NCI-H128 (cell line): ENCODE measurements at regions not wholly inside any gene's neighbourhood (a gene's known extent, or its start where the extent isn't known, plus 50 kb on each side); places are given as distances from the start of the nearest gene placed in this dataset.

Source experiments
- DNase-seq: peaks from one replicate; lab custom pipeline; 2025; ENCODE audit not compliant: unreplicated experiment; lab: John Stamatoyannopoulos, UW

GRCh38 chr9:99736291-99736690 is 85.4 kb upstream of the NR4A3 start:
- DNase-seq: no peak

GRCh38 chr9:99737649-99738048 is 84.0 kb upstream of the NR4A3 start:
- DNase-seq: no peak

GRCh38 chr9:99743006-99743405 is 78.7 kb upstream of the NR4A3 start:
- DNase-seq: no peak

- no peak for DNase-seq
Measured at GRCh38 chr9:99743455-99743854, 78.2 kb upstream of the NR4A3 start.

GRCh38 chr9:99744132-99744531 is 77.6 kb upstream of the NR4A3 start:
- no peak for DNase-seq

DNA sequence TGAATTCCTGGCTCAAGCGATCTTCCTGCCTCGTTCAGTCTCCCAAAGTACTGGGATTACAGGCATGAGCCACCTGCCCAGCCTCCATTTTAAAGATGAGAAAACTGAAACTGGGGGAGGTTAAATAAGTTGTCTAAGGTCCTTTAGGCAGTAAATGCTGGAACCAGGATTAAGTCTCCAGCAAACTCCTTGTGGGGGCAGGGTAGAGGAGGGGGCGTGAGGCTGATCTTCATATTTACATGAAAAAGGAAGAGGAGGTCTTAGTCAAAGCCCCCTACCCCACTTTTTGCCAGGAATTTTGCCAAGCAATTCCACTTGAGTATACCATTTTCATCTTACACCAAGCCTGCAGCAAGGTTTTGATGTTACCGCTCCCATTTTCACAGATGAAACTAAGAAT is 76.6 kb upstream of the NR4A3 start:
- DNase-seq: no peak

GRCh38 chr9:99746406-99746805 is 75.3 kb upstream of the NR4A3 start:
- no peak for DNase-seq

GRCh38 chr9:99748266-99748665 is 73.4 kb upstream of the NR4A3 start:
- DNase-seq: no peak

DNA sequence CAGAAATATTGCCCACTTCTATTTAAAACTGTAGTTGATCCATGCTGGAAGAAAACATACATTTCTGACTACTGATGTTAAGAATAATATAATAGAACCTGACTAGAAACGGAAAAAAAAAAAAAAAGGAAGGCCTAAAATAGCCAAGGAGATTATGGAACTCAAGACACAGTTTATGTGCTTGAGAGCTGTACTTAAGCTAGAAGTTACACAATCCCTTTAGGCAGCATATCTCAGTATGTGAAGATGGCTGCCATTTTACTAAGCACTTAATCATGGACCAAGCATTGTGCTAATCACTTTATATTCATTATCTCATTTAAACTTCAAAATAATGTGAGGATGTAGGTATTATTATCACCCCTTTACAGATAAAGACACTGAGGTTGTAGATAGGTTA is 73.0 kb upstream of the NR4A3 start:
- DNase-seq: no peak

DNA sequence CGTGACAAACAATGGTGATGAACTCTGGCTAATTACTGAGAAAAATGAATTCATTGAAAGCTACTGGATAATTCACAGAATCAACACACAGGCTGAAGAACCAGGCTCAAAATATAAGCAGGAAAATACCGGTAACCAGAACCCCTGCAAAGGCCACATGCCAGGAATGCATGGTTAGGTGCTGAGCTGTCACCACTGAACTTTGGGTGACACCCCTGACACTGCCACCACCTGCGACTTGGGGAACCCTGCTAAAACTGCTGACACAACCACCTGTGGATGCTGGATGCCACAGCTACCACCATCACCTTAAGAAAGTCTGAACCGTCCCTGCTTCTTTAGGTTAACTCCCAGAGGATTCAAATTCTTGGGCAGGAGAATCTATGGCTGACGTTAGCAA is 72.0 kb upstream of the NR4A3 start:
- no peak for DNase-seq

DNA sequence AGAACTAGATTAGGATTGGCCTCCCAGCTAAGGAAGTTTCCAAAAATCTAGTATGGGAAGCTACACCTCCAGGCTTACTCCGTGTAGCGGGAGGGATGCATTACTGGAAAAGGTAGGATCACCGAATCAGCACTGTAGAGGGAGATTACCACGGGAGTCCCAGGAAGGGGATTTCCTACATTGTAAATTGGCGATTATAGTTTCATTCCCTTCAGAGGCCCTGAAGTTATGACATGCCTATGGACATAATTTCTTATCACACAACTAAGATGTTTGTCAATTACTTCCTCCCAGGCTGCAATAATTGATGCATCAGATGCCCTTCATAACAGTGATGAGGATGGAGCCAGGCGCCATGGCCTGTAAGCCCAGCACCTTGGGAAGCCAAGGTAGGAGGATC is 71.2 kb upstream of the NR4A3 start:
- no peak for DNase-seq

DNA sequence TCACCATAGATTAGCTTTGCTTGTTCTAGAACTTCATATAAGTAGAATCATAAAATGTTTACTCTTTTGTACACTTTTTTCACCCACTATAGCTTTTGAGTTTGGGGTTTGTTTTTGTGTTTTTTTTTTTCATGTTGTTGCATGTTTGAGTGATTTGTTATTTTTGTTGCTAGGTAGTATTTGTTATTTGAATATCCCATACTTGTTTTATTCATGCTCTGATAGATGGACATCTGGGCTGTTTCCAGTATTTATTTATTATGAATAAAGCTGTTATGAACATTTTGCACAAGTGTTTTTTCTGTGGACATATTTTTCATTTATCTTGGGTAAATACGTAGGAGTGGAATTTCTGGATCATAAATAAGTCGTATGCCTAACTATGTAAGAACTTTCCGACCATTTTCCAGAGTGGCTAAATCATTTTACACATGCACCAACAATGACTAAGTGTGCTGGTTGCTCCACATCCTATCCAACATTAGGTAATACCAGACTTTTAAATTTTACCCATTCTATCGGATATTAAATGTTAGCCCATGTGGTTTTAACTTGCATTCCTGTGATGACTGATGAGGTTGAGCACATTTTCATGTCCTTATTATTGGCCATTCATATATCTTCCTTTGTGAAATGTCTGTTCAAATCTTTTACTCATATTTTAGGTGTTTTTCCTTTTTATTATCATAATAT is 69.1 kb upstream of the NR4A3 start:
- no peak for DNase-seq

DNA sequence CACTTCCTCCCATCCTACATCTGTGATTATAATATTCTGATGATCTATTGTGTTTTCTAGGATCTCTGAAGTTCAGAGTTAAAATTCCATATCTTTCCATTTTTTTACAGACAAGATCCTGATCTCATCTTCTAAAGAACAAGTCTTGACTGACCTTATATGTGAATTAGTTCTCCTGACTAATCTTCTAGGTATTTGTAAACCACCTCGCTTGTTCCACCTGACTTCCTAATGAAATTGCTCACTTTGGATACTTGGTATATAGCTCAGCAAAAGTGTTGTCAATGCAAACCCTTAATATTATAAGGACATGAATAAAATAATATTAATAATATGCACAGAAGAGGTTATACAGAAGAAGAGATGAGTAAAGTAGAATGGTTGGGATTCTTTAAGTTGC is 68.2 kb upstream of the NR4A3 start:
- DNase-seq: no peak

DNA sequence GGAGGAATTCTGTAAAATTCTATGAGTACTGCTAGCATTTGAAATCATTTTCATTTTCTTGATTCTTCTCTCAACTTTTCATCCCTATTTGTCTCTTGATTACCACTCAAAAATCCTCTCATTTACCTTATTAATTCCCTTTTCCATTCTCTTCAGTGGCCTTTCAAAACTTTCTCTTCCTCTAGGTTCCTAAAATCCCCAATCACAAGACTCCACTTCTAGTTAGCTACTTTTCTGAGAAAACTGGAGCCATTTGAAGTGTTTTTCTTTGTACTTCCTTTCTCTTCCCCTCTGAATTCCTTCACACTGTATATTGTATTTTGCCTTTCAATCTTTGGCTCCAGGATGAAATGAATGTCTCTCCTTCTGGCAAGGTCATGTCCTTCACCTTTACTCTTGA is 61.3 kb upstream of the NR4A3 start:
- no peak for DNase-seq

- DNase-seq: no peak
Measured at GRCh38 chr9:99762470-99762869, 59.2 kb upstream of the NR4A3 start.
